IPS-20b (cell line): ENCODE measurements at regions not wholly inside any gene's neighbourhood (a gene's known extent, or its start where the extent isn't known, plus 50 kb on each side); places are given as distances from the start of the nearest gene placed in this dataset.
"Not testable (repeated sequence)": the region's sequence is repeated elsewhere in the genome, so short reads cannot be mapped to it uniquely, and the experiment has no call there.

Source experiments
- H3K27ac ChIP-seq: one replicate; pipeline ENCODE4 v1.5.1; 2013; ENCODE audit warnings: low read length
- H3K27me3 ChIP-seq: 2 replicates; pipeline ENCODE4 v1.6.1; 2013; ENCODE audit warnings: mild to moderate bottlenecking, low read length, inconsistent platforms; ENCODE audit not compliant: insufficient read depth
- H3K36me3 ChIP-seq: 2 replicates; pipeline ENCODE4 v1.6.1; 2013; ENCODE audit warnings: low read depth, mild to moderate bottlenecking, inconsistent platforms, low read length, moderate library complexity; ENCODE audit not compliant: insufficient read depth
- H3K4me1 ChIP-seq: 2 replicates; pipeline ENCODE4 v1.6.1; 2013; ENCODE audit warnings: mild to moderate bottlenecking, control low read depth, inconsistent platforms, low read length, moderate library complexity; ENCODE audit not compliant: insufficient read depth
- H3K4me3 ChIP-seq: 2 replicates; pipeline ENCODE4 v1.5.1; 2013; ENCODE audit warnings: mild to moderate bottlenecking, low read length, inconsistent platforms
- H3K9ac ChIP-seq: 2 replicates; pipeline ENCODE4 v1.6.1; 2013; ENCODE audit warnings: low read depth, mild to moderate bottlenecking, inconsistent platforms, low read length, moderate library complexity
- H3K9me3 ChIP-seq: 2 replicates; pipeline ENCODE4 v1.6.1; 2013; ENCODE audit warnings: mild to moderate bottlenecking, low read depth, low read length, inconsistent platforms; ENCODE audit not compliant: insufficient read depth

DNA sequence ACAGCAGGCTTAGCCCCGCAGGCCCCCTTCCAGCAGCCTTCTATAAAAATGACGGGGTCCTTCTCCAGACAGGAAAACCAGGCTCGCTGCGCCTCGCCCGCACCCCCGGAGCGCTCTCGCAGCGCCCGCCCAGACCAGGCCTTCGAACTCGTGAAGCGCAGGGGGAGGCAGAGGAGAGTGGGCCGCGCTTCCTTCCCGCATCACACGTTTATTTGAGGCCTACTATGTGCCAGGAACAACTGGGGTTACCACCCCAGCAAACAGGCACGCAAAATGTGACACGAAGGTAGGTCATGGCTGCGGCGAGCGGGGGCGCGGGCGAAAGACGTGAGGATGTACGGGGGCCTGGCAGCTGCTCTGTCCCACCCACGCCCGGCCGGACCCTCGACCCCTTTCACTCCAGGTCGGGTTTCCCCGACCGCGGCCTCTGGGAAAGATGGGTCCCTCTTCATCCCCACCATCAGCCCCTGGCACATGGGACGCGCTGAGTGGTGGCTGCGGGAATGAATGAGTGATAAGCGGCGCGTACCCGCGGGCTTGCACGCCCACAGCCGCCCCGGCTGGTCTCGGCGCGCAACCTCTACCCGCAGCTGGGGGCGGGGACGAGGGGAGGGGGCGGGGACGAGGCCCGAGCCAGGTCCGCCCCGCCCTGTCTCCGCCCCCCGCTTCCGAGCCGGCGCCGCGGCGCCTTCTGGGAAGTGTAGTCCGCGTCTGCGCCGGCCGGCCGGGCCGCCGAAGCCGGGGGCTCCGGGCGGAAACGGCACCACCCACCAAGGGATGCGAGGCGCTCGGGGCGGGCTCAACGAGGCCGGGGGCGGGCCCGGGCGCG, 59.1 kb downstream of the ZNF467 start:
- Histone ChIP-seq H3K27ac (no peak overlapping the region), H3K4me1 (peaks cover 3% of the 10 kb centered on the region; the same call in 1 of the 2 replicates), H3K4me3 (peak overlapping the region; percentile 77), H3K9ac (peak overlapping the region; percentile 64; the same call in 1 of the 2 replicates), H3K9me3 (peaks cover 22% of the 10 kb centered on the region), H3K36me3 (no peaks in the 10 kb centered on the region), H3K27me3 (peaks cover 12% of the 10 kb centered on the region)

DNA sequence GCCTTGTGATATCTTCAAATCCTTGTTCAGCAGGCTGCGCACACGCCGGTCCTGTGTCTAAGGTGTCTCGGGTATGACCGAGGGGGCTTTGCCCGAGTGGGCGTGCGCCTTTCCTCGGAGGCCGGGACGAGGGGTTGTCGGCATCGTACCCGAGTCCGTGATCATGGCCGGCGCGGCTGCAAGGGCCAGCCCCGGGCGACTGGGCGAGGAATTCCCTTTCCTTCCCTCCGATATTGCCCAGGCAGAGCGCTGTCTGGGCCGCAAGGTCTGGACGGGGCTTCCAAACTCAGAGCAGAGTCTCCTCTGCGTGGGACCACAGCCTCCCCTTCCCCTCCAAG, 59.7 kb downstream of the ZNF467 start:
- H3K4me1 ChIP-seq: peaks cover 3% of the 10 kb centered on the region; the same call in 1 of the 2 replicates
- H3K4me3 ChIP-seq: peak overlapping the region; percentile 77; the same call in 1 of the 2 replicates
- H3K27ac ChIP-seq: no peak overlapping the region
- H3K9ac ChIP-seq: no peak overlapping the region
- no peaks in the 10 kb centered on the region for H3K36me3 ChIP-seq
- H3K27me3 ChIP-seq: peaks cover 12% of the 10 kb centered on the region
- peaks cover 24% of the 10 kb centered on the region for H3K9me3 ChIP-seq

DNA sequence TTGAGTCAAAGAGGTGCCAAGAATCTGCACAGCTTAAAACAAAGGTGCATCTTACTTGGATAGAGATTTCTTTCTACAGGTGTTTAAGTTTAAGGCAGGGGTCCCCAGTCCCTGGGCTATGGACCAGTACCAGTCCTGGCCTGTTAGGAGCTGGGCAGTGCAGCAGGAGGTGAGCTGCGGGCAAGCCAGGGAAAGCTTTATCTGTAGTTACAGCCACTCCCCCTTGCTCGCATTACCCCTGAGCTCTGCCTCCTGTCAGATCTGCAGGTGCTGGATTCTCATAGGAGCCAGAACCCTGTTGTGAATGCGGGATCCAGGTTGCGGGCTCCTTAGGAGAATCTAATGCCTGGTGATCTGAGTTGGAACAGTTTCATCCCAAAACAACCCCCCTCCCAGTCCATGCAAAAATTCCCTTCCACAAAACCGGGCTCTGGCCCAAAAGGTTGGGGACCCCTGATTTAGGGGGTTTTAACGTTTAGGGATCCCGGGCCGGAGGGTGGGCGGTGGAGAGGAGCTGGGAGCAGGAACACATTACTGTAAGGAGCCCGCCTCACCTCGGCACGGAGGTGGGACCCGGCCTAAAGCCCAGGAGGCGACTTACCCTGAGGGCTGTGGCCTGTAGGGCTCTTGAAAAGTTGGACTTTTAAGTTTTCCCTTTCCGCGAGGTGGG, 60.2 kb downstream of the ZNF467 start:
- Histone ChIP-seq H3K4me1 (peaks cover 3% of the 10 kb centered on the region; the same call in 1 of the 2 replicates), H3K27ac (no peak overlapping the region), H3K4me3 (no peak overlapping the region), H3K36me3 (no peaks in the 10 kb centered on the region), H3K9ac (no peak overlapping the region), H3K27me3 (peaks cover 12% of the 10 kb centered on the region), H3K9me3 (peaks cover 24% of the 10 kb centered on the region)

DNA sequence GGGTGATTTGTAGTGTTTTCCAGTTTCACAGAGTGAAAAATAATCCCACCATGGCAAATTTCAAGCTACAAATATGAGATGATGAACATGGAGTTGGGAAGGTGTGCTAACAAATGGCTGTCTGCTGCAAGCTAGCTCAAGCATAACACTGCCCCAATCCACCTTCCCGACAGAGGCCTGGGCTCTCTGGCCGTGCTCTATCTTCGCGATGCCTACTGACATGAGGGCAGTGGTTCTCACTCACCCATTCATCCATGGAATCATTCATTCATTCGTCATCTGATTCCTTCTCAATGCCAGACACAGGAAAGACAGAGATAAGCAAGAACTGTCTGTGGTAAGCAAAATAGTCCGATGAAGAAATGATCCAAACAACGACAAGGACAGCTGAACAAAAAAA, 65.4 kb downstream of the ZNF467 start:
- H3K4me1 ChIP-seq: no peaks in the 10 kb centered on the region
- no peak overlapping the region for H3K9ac ChIP-seq
- H3K9me3 ChIP-seq: peaks cover 24% of the 10 kb centered on the region
- no peaks in the 10 kb centered on the region for H3K36me3 ChIP-seq
- no peaks in the 10 kb centered on the region for H3K27me3 ChIP-seq
- no peak overlapping the region for H3K4me3 ChIP-seq
- H3K27ac ChIP-seq: no peak overlapping the region

DNA sequence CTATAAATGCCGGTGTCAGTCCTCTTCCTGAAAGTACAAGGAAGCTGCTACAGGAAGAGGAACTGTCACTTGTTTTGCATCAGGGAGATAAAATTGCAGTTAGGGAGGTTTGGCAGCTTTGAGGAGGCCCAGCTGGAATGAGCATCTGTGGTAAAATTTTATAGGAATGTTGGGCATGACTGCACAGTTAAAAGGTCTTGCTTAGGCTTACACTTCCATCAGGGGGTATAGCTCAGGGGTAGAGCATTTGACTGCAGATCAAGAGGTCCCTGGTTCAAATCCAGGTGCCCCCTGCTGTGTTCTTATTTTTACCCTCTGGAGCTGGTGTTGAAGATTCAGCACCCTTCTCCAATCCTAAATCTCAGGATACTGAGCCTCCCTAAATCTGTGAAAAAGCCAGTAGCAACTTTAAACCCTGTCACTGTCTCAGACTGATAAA, 65.9 kb downstream of the ZNF467 start:
- Histone ChIP-seq H3K4me3 (no peak overlapping the region), H3K27me3 (no peaks in the 10 kb centered on the region), H3K9ac (no peak overlapping the region), H3K36me3 (no peaks in the 10 kb centered on the region), H3K9me3 (peaks cover 24% of the 10 kb centered on the region), H3K4me1 (no peaks in the 10 kb centered on the region), H3K27ac (no peak overlapping the region)

DNA sequence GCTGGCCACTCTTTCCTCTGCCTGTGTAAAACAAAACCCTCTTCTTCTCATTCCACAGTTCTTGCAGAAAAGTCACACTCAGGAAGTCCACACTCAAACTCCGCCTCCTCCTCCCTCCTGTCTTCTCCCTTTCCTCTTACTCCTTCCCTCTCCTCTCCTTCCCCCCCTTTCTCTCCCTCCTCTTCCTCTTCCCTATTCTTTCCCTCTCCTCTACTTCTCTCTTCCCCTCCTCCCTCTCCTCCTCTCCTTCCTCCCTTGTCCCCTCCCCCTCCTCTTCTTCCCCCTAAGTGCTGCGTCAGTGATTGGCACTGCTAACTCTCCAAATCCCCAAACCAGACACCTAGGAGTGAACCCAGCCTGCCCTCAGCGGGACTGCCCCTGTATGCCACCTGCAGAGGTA, 67.0 kb downstream of the ZNF467 start:
- Histone ChIP-seq H3K4me3 (no peak overlapping the region), H3K9ac (no peak overlapping the region), H3K27ac (no peak overlapping the region), H3K36me3 (no peaks in the 10 kb centered on the region), H3K9me3 (peaks cover 17% of the 10 kb centered on the region), H3K27me3 (no peaks in the 10 kb centered on the region), H3K4me1 (no peaks in the 10 kb centered on the region)

DNA sequence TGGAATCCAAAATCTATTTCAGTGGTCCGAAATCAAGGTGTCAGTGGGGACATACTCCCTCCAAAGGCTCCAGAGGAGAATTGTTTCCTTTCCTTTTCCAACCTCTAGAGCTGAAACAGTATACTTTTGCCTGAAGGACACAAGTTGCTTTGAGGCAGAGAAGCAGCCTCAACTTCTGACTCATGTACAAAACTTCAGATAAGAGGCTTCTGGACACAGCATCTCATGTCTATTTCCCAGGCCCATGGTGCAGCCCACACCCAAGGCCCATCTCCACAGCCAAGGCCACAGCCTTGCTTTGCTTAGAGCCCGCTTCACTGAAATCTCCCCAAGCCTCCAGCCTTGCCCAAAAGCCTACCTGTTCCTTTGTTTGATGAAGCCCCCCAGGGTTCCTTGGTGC, 68.9 kb downstream of the ZNF467 start:
- no peaks in the 10 kb centered on the region for H3K36me3 ChIP-seq
- H3K9ac ChIP-seq: no peak overlapping the region
- no peaks in the 10 kb centered on the region for H3K4me1 ChIP-seq

DNA sequence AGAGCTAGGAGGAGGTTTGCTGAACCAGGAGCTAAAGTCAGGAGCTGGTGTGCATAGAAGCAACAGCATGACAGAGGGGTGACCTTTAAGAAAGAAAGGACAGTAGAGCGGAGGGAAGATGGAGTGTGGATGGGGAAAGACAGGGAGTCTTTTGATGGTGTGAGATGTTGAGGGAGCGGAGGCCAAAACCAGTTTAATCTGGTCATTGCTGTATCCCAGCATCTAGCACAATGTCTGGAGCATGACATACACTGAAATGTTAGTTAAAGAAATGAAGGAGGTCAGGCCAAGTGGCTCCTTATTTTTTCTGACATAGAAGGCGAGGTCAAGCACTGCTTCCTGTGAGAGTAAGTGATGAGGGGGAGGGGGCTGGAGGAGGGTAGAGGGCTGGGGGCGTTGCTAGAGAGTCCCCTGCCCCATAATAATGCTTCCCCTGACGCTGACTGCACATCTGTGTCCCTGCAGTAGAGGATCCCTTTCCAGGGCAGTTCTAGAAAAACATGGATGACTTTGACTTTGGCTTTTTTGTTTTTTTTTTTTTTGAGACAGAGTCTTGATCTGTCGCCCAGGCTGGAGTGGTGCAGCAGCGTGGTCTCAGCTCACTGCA, 70.2 kb downstream of the ZNF467 start:
- no peaks in the 10 kb centered on the region for H3K36me3 ChIP-seq
- no peaks in the 10 kb centered on the region for H3K27me3 ChIP-seq
- H3K9me3 ChIP-seq: peaks cover 14% of the 10 kb centered on the region; the same call in 1 of the 2 replicates
- no peak overlapping the region for H3K9ac ChIP-seq
- H3K4me1 ChIP-seq: no peaks in the 10 kb centered on the region
- H3K27ac ChIP-seq: no peak overlapping the region
- no peak overlapping the region for H3K4me3 ChIP-seq

More for the DNA sequence above, 68.9 kb downstream of the ZNF467 start:
- Histone ChIP-seq H3K27ac (no peak overlapping the region), H3K4me3 (no peak overlapping the region), H3K27me3 (no peaks in the 10 kb centered on the region), H3K9me3 (peaks cover 17% of the 10 kb centered on the region)

DNA sequence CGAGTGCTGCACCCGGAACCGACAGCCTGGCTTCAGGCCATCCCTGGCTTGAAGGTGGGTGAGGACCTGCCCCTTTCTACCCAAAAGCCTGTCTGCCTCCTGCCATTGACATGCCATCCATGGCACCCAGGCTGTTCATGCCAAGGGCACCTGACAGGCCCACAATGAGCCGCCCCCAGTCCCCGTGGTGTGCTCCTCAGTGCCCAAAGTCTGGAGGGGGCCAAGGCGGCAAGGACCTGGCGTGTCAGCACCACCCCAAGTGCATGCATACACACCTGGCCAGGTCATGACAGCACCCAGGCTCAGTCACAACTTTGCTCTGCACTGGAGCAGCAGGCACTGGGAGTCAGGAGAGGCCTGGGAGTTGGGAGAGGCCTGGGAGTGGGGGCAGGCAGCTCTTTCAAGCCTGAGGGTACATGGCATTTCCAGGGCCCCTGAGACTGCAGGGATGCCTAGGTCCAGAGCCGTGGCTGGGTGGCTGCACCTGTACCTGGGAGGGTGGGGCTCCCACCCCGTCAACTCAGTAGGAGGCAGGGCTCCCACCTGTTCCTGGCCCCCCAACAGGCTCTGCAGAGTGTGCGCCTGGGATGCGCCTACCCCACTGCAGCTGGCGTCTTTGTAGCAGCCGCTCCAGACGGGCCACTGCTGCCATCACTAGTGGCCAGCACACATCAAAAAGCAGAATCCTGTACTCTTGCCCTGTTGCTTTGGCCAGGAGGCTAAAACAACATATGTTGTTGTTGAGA, 71.7 kb downstream of the ZNF467 start:
- no peak overlapping the region for H3K4me3 ChIP-seq
- H3K27me3 ChIP-seq: no peaks in the 10 kb centered on the region
- H3K27ac ChIP-seq: no peak overlapping the region
- H3K4me1 ChIP-seq: no peaks in the 10 kb centered on the region
- H3K36me3 ChIP-seq: no peaks in the 10 kb centered on the region
- peaks cover 14% of the 10 kb centered on the region; the same call in 1 of the 2 replicates for H3K9me3 ChIP-seq
- no peak overlapping the region for H3K9ac ChIP-seq

DNA sequence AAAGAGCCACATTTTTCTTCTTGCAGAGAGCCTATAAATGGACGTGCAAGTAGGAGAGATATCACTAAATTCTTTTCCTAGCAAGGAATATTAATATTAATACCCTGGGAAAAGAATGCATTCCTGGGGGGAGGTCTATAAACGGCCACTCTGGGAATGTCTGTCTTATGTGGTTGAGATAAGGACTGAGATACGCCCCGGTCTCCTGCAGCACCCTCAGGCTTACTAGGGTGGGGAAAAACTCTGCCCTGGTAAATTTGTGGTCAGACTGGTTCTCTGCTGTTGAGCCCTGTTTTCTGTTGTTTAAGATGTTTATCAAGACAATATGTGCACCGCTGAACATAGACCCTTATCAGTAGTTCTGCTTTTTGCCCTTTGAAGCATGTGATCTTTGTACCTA, 75.6 kb downstream of the ZNF467 start:
- peaks cover 14% of the 10 kb centered on the region; the same call in 1 of the 2 replicates for H3K9me3 ChIP-seq
- not testable (repeated sequence) for H3K36me3 ChIP-seq, H3K4me3 ChIP-seq, H3K9ac ChIP-seq, H3K4me1 ChIP-seq, H3K27ac ChIP-seq, H3K27me3 ChIP-seq

DNA sequence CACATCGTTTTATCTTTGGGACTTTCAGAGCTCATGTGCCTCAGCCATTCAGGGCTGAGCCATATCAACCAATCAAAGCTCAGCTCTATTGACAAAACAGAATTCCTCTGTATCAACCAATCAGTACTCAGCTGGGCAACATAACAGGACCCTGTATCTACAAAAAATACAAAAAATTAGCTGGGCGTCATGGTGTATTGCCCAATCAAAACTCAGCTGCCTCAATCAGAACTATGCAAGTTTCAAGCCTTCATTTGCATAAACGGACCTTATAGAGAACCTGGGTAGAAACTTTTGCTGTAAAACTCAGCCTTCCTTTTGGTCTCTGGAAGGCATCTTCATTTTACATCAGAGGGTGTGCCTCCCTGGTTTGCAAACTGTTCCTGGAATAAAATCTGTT, 77.1 kb downstream of the ZNF467 start:
- Histone ChIP-seq H3K9ac (no peak overlapping the region), H3K4me1 (no peaks in the 10 kb centered on the region; the same call in 1 of the 2 replicates), H3K36me3 (no peaks in the 10 kb centered on the region), H3K27ac (no peak overlapping the region), H3K27me3 (peaks cover 11% of the 10 kb centered on the region), H3K9me3 (peaks cover 13% of the 10 kb centered on the region; the same call in 1 of the 2 replicates), H3K4me3 (no peak overlapping the region)
